ENCODE measurements at regions not wholly inside any gene's neighbourhood (a gene's known extent, or its start where the extent isn't known, plus 50 kb on each side); places are given as distances from the start of the nearest gene placed in this dataset.

DNA sequence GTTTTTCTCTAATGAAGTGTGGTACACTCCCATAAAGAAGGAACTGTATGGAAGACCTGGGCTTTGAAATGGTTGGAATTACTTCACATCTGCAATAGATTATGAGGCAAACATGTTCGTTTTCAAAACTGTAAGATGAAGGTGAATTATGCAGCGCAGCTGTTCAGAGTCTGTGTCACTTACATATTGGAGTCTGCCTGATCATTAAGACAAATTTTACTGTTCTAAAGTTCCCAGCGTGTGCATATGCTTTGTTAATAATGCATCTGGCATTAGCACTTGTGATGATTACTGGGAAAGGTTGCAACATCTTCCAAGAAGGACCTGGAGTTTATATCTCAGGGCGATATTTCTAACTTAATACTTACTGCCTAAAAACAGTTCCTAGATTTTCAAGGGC, 255.2 kb upstream of the ZC3H12C start:
- DNase-seq (ENCODE audit: low spot score) = no peak
- intact Hi-C loops (cut with DNase I) = no loop called here

GRCh38 chr11:109845437-109845836, 247.8 kb upstream of the ZC3H12C start:
- no peak for DNase-seq (ENCODE audit: low spot score)
- intact Hi-C loops (cut with DNase I) = loop anchor here (10.0 kb wide), 1 partner anchor 581 kb away; no protein-coding TSS in a partner anchor

GRCh38 chr11:109847621-109848020, 245.6 kb upstream of the ZC3H12C start:
- intact Hi-C loops (cut with DNase I) = loop anchor here (10.0 kb wide), 1 partner anchor 583 kb away; no protein-coding TSS in a partner anchor

DNA sequence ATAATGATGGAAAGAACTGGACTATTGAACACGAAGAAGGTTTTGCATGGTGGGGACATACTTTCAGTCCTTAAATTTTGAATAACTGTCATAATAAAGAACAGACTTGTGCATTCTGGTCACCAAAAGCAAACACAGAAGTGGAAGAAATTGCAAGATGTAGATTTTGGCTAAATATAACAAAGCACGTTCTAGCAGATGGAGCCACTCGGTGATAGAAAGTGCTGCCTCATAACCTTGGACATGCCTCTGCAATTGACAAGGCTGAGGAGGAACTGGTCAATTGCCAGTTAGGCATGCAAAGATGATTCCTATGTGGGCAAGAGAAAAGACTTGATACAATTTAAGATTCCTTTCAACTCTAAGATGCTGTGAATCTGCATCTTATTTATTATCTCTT, 244.1 kb upstream of the ZC3H12C start:
- DNase-seq (ENCODE audit: low spot score) = no peak
- intact Hi-C loops (cut with DNase I) = loop anchor here (10.0 kb wide), 1 partner anchor 584 kb away; no protein-coding TSS in a partner anchor

More at GRCh38 chr11:109847621-109848020, 245.6 kb upstream of the ZC3H12C start:
- no peak for DNase-seq (ENCODE audit: low spot score)

DNA sequence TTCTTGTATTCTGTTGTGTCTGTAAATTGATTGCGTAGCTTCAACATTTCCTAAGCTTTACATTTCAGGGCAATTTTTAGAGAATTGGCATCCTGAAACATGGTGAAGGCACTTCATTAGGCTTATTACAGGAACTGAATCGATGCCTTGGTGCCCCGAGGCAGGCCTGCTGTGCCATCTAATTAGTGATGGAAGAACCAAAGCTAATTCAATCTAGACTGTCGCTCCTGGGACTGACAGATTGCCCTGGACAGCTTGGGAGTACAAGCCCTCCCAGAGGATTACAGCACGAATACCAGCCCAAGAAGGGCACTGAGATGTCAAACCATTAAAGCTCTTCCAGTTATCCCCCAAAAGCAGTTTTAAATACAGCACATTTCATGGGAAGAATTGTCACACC, 243.2 kb upstream of the ZC3H12C start:
- DNase-seq (ENCODE audit: low spot score) = no peak
- intact Hi-C loops (cut with DNase I) = loop anchor here (10.0 kb wide), 1 partner anchor 585 kb away; no protein-coding TSS in a partner anchor

DNA sequence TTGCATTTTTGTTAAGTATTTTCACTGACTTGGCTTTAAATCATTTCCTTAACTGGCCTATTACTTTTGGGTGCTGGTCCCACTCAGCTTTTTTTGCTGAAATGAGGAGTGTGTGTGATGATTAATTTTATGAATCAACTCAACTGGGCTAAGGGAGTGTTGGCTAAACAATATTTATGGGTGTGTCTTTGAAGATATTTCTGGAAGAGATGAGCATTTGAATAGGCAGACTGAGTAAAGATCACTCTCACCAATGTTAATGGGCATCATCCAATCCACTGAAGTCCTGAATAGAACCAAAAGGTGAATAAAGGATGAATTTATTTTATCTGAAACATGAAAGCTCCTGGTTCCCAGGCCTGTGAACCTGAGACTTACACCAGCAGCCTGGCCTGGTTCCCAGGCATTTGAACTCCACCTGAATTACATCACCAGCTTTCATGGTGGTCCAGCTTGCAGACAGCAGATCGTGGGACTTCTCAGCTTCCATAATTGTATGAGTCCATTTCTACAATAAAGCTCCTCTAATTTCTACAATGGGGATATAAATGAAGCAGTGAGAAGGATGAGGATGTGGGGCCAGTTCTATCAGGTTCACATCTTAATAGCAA, 241.3 kb upstream of the ZC3H12C start:
- intact Hi-C loops (cut with DNase I) = no loop called here
- no peak for DNase-seq (ENCODE audit: low spot score)

GRCh38 chr11:109853156-109853776, 239.9 kb upstream of the ZC3H12C start:
- intact Hi-C loops (cut with DNase I) = no loop called here
- DNase-seq (ENCODE audit: low spot score) = no peak

GRCh38 chr11:109854731-109855130, 238.5 kb upstream of the ZC3H12C start:
- no peak for DNase-seq (ENCODE audit: low spot score)
- intact Hi-C loops (cut with DNase I) = no loop called here

DNA sequence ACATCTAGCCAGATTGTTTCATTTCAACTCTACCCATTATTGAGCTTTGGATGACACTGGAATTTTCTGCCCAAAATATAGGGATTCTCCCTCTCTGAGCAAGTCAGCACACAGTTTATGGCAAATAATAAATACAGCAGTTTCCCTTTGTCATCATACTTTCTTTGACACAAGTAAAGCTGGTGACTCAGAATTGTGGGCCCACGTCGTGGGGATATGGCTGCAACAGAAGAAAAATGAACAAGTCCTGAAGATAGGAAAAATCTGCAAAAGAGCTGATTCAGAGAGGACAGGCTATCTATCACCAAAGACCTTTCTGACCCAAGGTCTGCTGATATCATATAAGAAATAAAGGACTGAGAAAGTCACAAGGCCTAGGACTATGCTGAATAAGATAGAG, 236.3 kb upstream of the ZC3H12C start:
- no peak for DNase-seq (ENCODE audit: low spot score)
- intact Hi-C loops (cut with DNase I) = no loop called here

- intact Hi-C loops (cut with DNase I) = no loop called here
- no peak for DNase-seq (ENCODE audit: low spot score)
These were observed 235.6 kb upstream of the ZC3H12C start for GRCh38 chr11:109857637-109858036.

GRCh38 chr11:109858152-109858551, 235.0 kb upstream of the ZC3H12C start:
- intact Hi-C loops (cut with DNase I) = no loop called here

DNA sequence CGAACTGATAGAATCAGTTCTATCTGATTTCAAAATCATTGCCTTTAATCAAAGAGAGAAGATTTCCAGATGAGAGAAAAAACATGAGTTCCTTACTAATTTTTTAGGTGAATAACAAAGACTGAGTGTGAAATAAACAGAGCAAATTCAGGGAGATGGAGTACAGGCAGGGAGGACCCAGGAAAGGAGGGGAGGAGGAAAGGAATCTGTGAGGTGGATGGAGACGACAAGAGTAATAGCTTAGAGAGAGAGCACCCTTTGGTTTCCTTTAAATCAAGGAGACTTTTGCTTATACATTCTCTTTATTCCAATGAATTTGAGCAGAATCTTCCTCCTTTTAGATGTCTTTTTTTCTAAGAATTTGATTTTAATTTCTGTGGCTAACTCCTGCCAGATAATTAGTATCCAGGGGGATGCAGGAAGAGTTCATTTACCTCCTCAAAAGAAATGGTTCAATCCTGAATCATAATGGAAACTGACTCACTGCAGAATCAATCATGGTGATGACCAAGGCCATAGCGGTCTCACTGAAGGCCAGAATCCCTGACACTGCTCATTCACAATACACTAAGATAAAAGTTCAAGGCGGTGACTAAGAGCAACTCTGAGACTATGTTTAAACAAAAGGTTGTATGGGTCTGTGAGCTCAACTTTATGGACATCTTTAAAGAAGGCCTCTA, 234.0 kb upstream of the ZC3H12C start:
- intact Hi-C loops (cut with DNase I) = no loop called here
- DNase-seq (ENCODE audit: low spot score) = no peak

More at GRCh38 chr11:109858152-109858551, 235.0 kb upstream of the ZC3H12C start:
- DNase-seq (ENCODE audit: low spot score) = no peak

GRCh38 chr11:109862835-109863234, 230.4 kb upstream of the ZC3H12C start:
- intact Hi-C loops (cut with DNase I) = no loop called here
- no peak for DNase-seq (ENCODE audit: low spot score)

GRCh38 chr11:109864151-109864661, 229.0 kb upstream of the ZC3H12C start:
- intact Hi-C loops (cut with DNase I) = no loop called here
- no peak for DNase-seq (ENCODE audit: low spot score)

- intact Hi-C loops (cut with DNase I) = no loop called here
- no peak for DNase-seq (ENCODE audit: low spot score)
These were observed 228.2 kb upstream of the ZC3H12C start for GRCh38 chr11:109864834-109865547.

GRCh38 chr11:109865548-109866186, 227.5 kb upstream of the ZC3H12C start:
- intact Hi-C loops (cut with DNase I) = no loop called here
- DNase-seq (ENCODE audit: low spot score) = no peak

DNA sequence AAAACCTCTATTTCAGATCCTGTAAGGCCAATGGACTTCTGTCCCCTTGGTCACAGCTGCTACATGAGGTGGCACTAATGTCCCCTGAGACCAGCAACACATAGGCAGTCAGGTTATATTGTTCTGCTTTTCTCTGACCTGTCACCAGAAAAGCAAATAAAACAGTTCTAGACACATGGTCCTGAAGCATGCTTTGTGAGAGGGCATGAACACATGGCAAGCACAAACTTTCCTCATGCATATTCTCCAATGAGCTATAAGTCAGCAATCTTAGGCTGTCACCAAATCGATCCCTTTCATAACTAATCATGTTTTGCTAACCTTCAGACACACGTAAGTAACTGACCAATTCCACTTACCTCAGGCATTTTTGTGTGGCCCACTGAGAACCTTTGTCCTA, 225.4 kb upstream of the ZC3H12C start:
- intact Hi-C loops (cut with DNase I) = no loop called here
- DNase-seq (ENCODE audit: low spot score) = no peak

DNA sequence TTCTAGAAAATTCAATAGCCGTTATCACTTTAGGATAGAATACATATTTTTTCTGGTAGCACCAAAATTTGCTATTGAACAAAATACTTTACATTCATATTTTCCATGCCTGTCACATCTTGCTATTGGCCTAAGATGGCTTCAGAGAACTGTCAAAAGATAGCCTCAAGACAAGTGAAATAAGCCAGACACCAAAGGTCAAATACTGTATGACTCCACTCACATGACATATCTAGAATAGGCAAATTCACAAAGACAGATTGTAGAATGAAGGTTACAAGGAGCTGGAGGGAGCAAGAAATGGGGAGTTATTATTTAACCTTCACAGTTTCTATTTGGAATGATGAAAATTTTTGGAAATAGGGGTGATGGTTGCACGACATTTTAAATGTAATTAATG, 223.7 kb upstream of the ZC3H12C start:
- DNase-seq (ENCODE audit: low spot score) = no peak
- intact Hi-C loops (cut with DNase I) = no loop called here

DNA sequence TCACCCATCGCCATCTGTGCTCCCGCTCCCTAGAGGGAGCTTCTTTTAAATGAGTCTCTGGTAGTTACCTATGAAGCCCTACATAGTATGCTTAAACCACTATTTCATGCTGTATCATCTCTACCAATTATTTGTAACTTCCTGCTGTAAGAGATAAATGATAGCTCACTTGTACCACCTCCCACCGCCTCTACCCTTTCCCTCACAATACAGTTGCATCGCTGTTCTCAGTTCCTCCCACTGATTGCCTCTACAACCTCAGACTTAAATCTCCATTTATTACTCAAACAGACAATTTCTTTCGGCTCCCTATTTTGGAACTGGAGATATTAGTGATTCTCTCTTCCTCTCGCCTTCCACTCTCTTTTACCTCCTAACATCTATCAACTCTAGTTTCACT, 222.9 kb upstream of the ZC3H12C start:
- no peak for DNase-seq (ENCODE audit: low spot score)
- intact Hi-C loops (cut with DNase I) = no loop called here

GRCh38 chr11:109877043-109877442, 216.1 kb upstream of the ZC3H12C start:
- intact Hi-C loops (cut with DNase I) = no loop called here
- DNase-seq (ENCODE audit: low spot score) = no peak
